Esophagus squamous epithelium (tissue), 4 donors: ENCODE measurements at regions not wholly inside any gene's neighbourhood (a gene's known extent, or its start where the extent isn't known, plus 50 kb on each side); places are given as distances from the start of the nearest gene placed in this dataset.

Experiments used
- POLR2A ChIP-seq, 4 donors: fragments of 450-650 bp; IDR thresholded peaks; one replicate each; pipeline ENCODE4 v1.6.1; 2017; ENCODE audit warnings: antibody characterized with exemption in 4 of 4, mild to moderate bottlenecking in 4 of 4, moderate library complexity in 3 of 4
- TF ChIP-seq, protein P1 (sequence below), 6 experiments: fragments of 450-650 bp in 4 of 6; fragments of 200-600 bp in 2 of 6; sonication (generic) in 2 of 6; IDR thresholded peaks; one replicate each; pipeline ENCODE4 v1.5.1; 2016 to 2019; ENCODE audit warnings: antibody characterized with exemption in 6 of 6, mild to moderate bottlenecking in 4 of 6, moderate library complexity in 4 of 6

DNA sequence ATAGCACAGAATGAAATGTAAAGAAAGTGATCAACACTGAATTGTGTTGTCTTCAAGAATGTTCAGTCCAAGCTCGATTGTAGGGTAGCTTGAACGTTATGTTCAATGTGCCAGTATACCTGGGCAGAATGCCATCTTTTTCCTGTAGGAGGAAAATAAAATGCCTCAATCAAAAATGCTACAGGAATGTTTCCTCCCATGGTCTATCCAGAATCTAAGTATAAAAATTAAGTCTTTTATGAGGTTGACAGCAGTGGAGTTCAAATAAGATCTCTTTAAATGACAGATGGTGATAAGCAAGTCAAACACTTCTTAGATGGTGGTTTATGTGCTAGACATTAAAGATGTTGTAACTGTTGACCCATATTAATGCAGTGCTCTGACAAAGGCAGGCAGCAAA is 488.6 kb downstream of the CSNK1G3 start:
- TF ChIP-seq, protein P1, sequence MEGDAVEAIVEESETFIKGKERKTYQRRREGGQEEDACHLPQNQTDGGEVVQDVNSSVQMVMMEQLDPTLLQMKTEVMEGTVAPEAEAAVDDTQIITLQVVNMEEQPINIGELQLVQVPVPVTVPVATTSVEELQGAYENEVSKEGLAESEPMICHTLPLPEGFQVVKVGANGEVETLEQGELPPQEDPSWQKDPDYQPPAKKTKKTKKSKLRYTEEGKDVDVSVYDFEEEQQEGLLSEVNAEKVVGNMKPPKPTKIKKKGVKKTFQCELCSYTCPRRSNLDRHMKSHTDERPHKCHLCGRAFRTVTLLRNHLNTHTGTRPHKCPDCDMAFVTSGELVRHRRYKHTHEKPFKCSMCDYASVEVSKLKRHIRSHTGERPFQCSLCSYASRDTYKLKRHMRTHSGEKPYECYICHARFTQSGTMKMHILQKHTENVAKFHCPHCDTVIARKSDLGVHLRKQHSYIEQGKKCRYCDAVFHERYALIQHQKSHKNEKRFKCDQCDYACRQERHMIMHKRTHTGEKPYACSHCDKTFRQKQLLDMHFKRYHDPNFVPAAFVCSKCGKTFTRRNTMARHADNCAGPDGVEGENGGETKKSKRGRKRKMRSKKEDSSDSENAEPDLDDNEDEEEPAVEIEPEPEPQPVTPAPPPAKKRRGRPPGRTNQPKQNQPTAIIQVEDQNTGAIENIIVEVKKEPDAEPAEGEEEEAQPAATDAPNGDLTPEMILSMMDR (IDR thresholded peaks at IDR 0.05) = no peak
- no peak for TF ChIP-seq POLR2A (IDR thresholded peaks at IDR 0.05)
